ENCODE measurements at regions not wholly inside any gene's neighbourhood (a gene's known extent, or its start where the extent isn't known, plus 50 kb on each side); places are given as distances from the start of the nearest gene placed in this dataset.

- Histone ChIP-seq H3K4me3 (no peak overlapping the region), H3K4me2 (no peak overlapping the region), H3K27ac (no peak overlapping the region), H3K4me1 (no peaks in the 10 kb centered on the region), H3K9me3 (no peaks in the 10 kb centered on the region)
- TF ChIP-seq EP300 (IDR thresholded peaks at IDR 0.05), result no peak
- FAIRE-seq, result no peak
- ATAC-seq, result no peak
- no peak for DNase-seq (ENCODE audit: low read depth in 1 of 2, low spot score in 1 of 2)
- ChIA-PET POLR2A (interaction anchor here (3.0 kb wide), 1 partner anchor 64 kb away, joined by 12 read pairs; the partner anchor contains the start of gene PMAIP1), CTCF (interaction anchor here (0.9 to 3.0 kb wide), 4 partner anchors 10 to 115 kb away, joined by 3 to 19 read pairs (median 4); no protein-coding TSS in a partner anchor)
- 78% methylated on average over 13 of the region's 13 CpGs for WGBS (ENCODE audit: missing lambda C conversion rate)
Observed at GRCh38 chr18:59835605-59836379, 64.0 kb upstream of the PMAIP1 start.

DNA sequence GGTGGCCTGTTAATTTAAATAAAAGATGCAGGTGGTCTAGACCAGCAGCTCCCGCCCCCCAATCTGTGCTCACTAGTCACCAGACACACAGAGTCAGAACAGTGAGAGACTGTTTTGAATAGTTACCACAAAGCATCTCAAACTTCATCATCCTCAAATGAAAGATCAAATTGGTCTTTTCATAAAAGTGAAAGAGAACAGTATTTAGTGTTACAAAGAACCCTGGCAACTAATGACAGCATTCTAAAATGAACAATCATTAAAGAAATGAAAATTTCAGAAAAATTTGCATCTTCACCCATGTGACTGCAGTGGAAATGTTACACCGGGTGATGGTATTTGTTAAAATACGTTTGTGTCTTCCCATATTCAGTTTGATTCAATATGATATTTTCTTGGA is 65.5 kb upstream of the PMAIP1 start:
- no peak for FAIRE-seq

GRCh38 chr18:59833785-59834184 is 66.0 kb upstream of the PMAIP1 start:
- POLR2A ChIA-PET, result no interaction called here
- FAIRE-seq (no peak), DNase-seq (ENCODE audit: low read depth in 1 of 2, low spot score in 1 of 2) (no peak), ATAC-seq (no peak)
- Histone ChIP-seq H3K4me3 (no peak overlapping the region), H3K27ac (no peak overlapping the region), H3K9me3 (no peaks in the 10 kb centered on the region), H3K4me1 (no peaks in the 10 kb centered on the region), H3K4me2 (no peak overlapping the region)
- 34% methylated on average over 3 of the region's 3 CpGs for WGBS (ENCODE audit: missing lambda C conversion rate)
- TF ChIP-seq JUNB (IDR thresholded peaks at IDR 0.05), result no peak
- no peak for TF ChIP-seq ZSCAN20 (CRISPR knock-in tag; IDR thresholded peaks at IDR 0.05)
- no peak for TF ChIP-seq RNF2 (IDR thresholded peaks at IDR 0.05; ENCODE audit: borderline replicate concordance, low read depth)
- TF ChIP-seq HEYL (CRISPR knock-in tag; IDR thresholded peaks at IDR 0.05), result no peak
- no peak for TF ChIP-seq HOXB5 (CRISPR knock-in tag; IDR thresholded peaks at IDR 0.05)
- TF ChIP-seq ATOH8 (CRISPR knock-in tag; IDR thresholded peaks at IDR 0.05; ENCODE audit: low read depth), result no peak
- TF ChIP-seq EHF (CRISPR knock-in tag; IDR thresholded peaks at IDR 0.05), result no peak
- no peak for TF ChIP-seq ZNF302 (CRISPR knock-in tag; IDR thresholded peaks at IDR 0.05)
- no peak for TF ChIP-seq TFCP2L1 (CRISPR knock-in tag; IDR thresholded peaks at IDR 0.05)
- TF ChIP-seq HOXA7 (CRISPR knock-in tag; IDR thresholded peaks at IDR 0.05), result no peak
- no peak for TF ChIP-seq FOXS1 (CRISPR knock-in tag; IDR thresholded peaks at IDR 0.05)
- no peak for TF ChIP-seq GATA3 (IDR thresholded peaks at IDR 0.05; ENCODE audit: borderline replicate concordance)
- no peak for TF ChIP-seq NR3C1 (IDR thresholded peaks at IDR 0.05)
- no peak for TF ChIP-seq CBX8 (IDR thresholded peaks at IDR 0.05)
- no peak for TF ChIP-seq ESRRA (IDR thresholded peaks at IDR 0.05; ENCODE audit: borderline replicate concordance, low read length)
- no peak for TF ChIP-seq HDAC2 (IDR thresholded peaks at IDR 0.05)
- TF ChIP-seq, protein P1, sequence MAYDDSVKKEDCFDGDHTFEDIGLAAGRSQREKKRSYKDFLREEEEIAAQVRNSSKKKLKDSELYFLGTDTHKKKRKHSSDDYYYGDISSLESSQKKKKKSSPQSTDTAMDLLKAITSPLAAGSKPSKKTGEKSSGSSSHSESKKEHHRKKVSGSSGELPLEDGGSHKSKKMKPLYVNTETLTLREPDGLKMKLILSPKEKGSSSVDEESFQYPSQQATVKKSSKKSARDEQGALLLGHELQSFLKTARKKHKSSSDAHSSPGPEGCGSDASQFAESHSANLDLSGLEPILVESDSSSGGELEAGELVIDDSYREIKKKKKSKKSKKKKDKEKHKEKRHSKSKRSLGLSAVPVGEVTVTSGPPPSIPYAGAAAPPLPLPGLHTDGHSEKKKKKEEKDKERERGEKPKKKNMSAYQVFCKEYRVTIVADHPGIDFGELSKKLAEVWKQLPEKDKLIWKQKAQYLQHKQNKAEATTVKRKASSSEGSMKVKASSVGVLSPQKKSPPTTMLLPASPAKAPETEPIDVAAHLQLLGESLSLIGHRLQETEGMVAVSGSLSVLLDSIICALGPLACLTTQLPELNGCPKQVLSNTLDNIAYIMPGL (CRISPR knock-in tag; IDR thresholded peaks at IDR 0.05; ENCODE audit: borderline replicate concordance), result no peak
- TF ChIP-seq, protein P2, sequence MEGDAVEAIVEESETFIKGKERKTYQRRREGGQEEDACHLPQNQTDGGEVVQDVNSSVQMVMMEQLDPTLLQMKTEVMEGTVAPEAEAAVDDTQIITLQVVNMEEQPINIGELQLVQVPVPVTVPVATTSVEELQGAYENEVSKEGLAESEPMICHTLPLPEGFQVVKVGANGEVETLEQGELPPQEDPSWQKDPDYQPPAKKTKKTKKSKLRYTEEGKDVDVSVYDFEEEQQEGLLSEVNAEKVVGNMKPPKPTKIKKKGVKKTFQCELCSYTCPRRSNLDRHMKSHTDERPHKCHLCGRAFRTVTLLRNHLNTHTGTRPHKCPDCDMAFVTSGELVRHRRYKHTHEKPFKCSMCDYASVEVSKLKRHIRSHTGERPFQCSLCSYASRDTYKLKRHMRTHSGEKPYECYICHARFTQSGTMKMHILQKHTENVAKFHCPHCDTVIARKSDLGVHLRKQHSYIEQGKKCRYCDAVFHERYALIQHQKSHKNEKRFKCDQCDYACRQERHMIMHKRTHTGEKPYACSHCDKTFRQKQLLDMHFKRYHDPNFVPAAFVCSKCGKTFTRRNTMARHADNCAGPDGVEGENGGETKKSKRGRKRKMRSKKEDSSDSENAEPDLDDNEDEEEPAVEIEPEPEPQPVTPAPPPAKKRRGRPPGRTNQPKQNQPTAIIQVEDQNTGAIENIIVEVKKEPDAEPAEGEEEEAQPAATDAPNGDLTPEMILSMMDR (IDR thresholded peaks at IDR 0.05), result no peak
- no peak for TF ChIP-seq CHD4 (IDR thresholded peaks at IDR 0.05; ENCODE audit: borderline replicate concordance)
- CTCF ChIA-PET, result interaction anchor here (0.6 to 1.7 kb wide), 2 partner anchors 10 kb away, joined by 3 to 5 read pairs; no protein-coding TSS in a partner anchor

More for the DNA sequence above, 65.5 kb upstream of the PMAIP1 start:
- no peak overlapping the region for H3K4me2 ChIP-seq
- no peaks in the 10 kb centered on the region for H3K9me3 ChIP-seq
- H3K4me3 ChIP-seq, result no peak overlapping the region
- ChIA-PET CTCF (interaction anchor here (0.6 to 1.7 kb wide), 3 partner anchors 10 to 524 kb away, joined by 3 to 5 read pairs (median 4); no protein-coding TSS in a partner anchor), POLR2A (no interaction called here)
- DNase-seq (ENCODE audit: low read depth in 1 of 2, low spot score in 1 of 2) (no peak), ATAC-seq (no peak)
- no peak overlapping the region for H3K27ac ChIP-seq
- WGBS (ENCODE audit: missing lambda C conversion rate), result 65% methylated on average over 3 of the region's 3 CpGs
- no peak for TF ChIP-seq E2F6 (IDR thresholded peaks at IDR 0.05; ENCODE audit: borderline replicate concordance, low read depth)
- no peak for TF ChIP-seq CEBPB (IDR thresholded peaks at IDR 0.05)
- TF ChIP-seq FOSL2 (IDR thresholded peaks at IDR 0.05), result no peak
- TF ChIP-seq FOSL2 (CRISPR knock-in tag; IDR thresholded peaks at IDR 0.05), result no peak
- no peak for TF ChIP-seq HOXB5 (CRISPR knock-in tag; IDR thresholded peaks at IDR 0.05)
- TF ChIP-seq BHLHE40 (IDR thresholded peaks at IDR 0.05; ENCODE audit: low read depth, low read length), result no peak
- TF ChIP-seq TFCP2L1 (CRISPR knock-in tag; IDR thresholded peaks at IDR 0.05), result no peak
- no peak for TF ChIP-seq ESRRA (IDR thresholded peaks at IDR 0.05; ENCODE audit: borderline replicate concordance, low read length)
- no peaks in the 10 kb centered on the region for H3K4me1 ChIP-seq
